GM18498 (cell line): ENCODE measurements at regions not wholly inside any gene's neighbourhood (a gene's known extent, or its start where the extent isn't known, plus 50 kb on each side); places are given as distances from the start of the nearest gene placed in this dataset.
"Not testable (repeated sequence)": the region's sequence is repeated elsewhere in the genome, so short reads cannot be mapped to it uniquely, and the experiment has no call there.

Experiments
- ATAC-seq: cut with Tn5 transposase; IDR thresholded peaks from one replicate; pipeline ENCODE4 v1.9.1; 2021; ENCODE audit warnings: mild to moderate bottlenecking, moderate library complexity; ENCODE audit not compliant: unreplicated experiment

GRCh38 chr15:100733101-100733842 is 130.9 kb downstream of the ASB7 start:
- no peak for ATAC-seq

- not testable (repeated sequence) for ATAC-seq
Observed at GRCh38 chr15:100733843-100734185, 131.4 kb downstream of the ASB7 start.

GRCh38 chr15:100734586-100734985 is 132.2 kb downstream of the ASB7 start:
- ATAC-seq, result no peak

- no peak for ATAC-seq
Observed at GRCh38 chr15:100735129-100736053, 133.0 kb downstream of the ASB7 start.

- ATAC-seq, result no peak
Observed at GRCh38 chr15:100737214-100737613, 134.8 kb downstream of the ASB7 start.

GRCh38 chr15:100738614-100739013 is 136.2 kb downstream of the ASB7 start:
- no peak for ATAC-seq

- no peak for ATAC-seq
Observed at GRCh38 chr15:100740138-100740537, 137.7 kb downstream of the ASB7 start.

GRCh38 chr15:100751585-100751984 is 128.0 kb upstream of the ALDH1A3 start:
- ATAC-seq, result no peak

- no peak for ATAC-seq
Observed at GRCh38 chr15:100753503-100753902, 126.1 kb upstream of the ALDH1A3 start.

GRCh38 chr15:100757661-100758060 is 122.0 kb upstream of the ALDH1A3 start:
- no peak for ATAC-seq

- ATAC-seq, result no peak
Observed at GRCh38 chr15:100758555-100758954, 121.1 kb upstream of the ALDH1A3 start.

- ATAC-seq, result no peak
Observed at GRCh38 chr15:100759106-100759505, 120.5 kb upstream of the ALDH1A3 start.

GRCh38 chr15:100759698-100760356 is 119.8 kb upstream of the ALDH1A3 start:
- no peak for ATAC-seq

- ATAC-seq, result no peak
Observed at GRCh38 chr15:100760357-100760903, 119.2 kb upstream of the ALDH1A3 start.

- ATAC-seq, result no peak
Observed at GRCh38 chr15:100761290-100761935, 118.2 kb upstream of the ALDH1A3 start.

GRCh38 chr15:100762289-100762688 is 117.3 kb upstream of the ALDH1A3 start:
- no peak for ATAC-seq

- ATAC-seq, result no peak
Observed at GRCh38 chr15:100762913-100763834, 116.5 kb upstream of the ALDH1A3 start.

- ATAC-seq, result no peak
Observed at GRCh38 chr15:100763835-100764750, 115.5 kb upstream of the ALDH1A3 start.
